Cardiac muscle cell (in vitro differentiated cells and primary cell): ENCODE measurements at regions not wholly inside any gene's neighbourhood (a gene's known extent, or its start where the extent isn't known, plus 50 kb on each side); places are given as distances from the start of the nearest gene placed in this dataset.
A peak's percentile ranks its signal among the peaks of the same experiment; 100 is the strongest.

Experiments used
- DNase-seq, 2 donors: peaks; one replicate each; pipeline versions ENCODE4 v3.0.0 to v3.0.0-alpha.2; 2010 to 2017; ENCODE audit warnings: low read depth in 1 of 2, low spot score in 1 of 2
- H3K27ac ChIP-seq: fragments of 200-600 bp; sonication (generic); 2 replicates; pipeline ENCODE4 v1.5.1; 2016
- H3K27me3 ChIP-seq: fragments of 200-600 bp; sonication (generic); 2 replicates; pipeline ENCODE4 v1.6.0; 2016; ENCODE audit warnings: control low read depth
- H3K36me3 ChIP-seq: fragments of 200-600 bp; sonication (generic); 2 replicates; pipeline ENCODE4 v1.5.1; 2016; ENCODE audit warnings: control low read depth
- H3K4me1 ChIP-seq: fragments of 200-600 bp; sonication (generic); 2 replicates; pipeline ENCODE4 v1.8.1; 2017; ENCODE audit warnings: low read depth, mild to moderate bottlenecking, mixed run types
- H3K4me3 ChIP-seq: fragments of 200-600 bp; sonication (generic); 2 replicates; pipeline ENCODE4 v1.5.1; 2016; ENCODE audit warnings: mild to moderate bottlenecking
- H3K9me3 ChIP-seq: fragments of 200-600 bp; sonication (generic); 2 replicates; pipeline ENCODE4 v1.5.1; 2017; ENCODE audit warnings: low read depth, mild to moderate bottlenecking, control low read depth
- CTCF ChIP-seq: IDR thresholded peaks from 2 replicates; pipeline ENCODE4 v1.5.1; 2012; ENCODE audit warnings: low read depth, mild to moderate bottlenecking, low read length

- H3K27me3 ChIP-seq, result peaks cover 18% of the 10 kb centered on the region
- TF ChIP-seq CTCF, result no peak
- no peaks in the 10 kb centered on the region for H3K9me3 ChIP-seq
- no peaks in the 10 kb centered on the region for H3K4me1 ChIP-seq
- peak in 1 of 2 donors; percentile 3 for DNase-seq
- peak overlapping the region; percentile 41 for H3K4me3 ChIP-seq
- no peaks in the 10 kb centered on the region for H3K36me3 ChIP-seq
- no peak overlapping the region for H3K27ac ChIP-seq
Measured at GRCh38 chr15:31869686-31870307, 160.5 kb upstream of the CHRNA7 start.

GRCh38 chr15:31870328-31871165 is 159.8 kb upstream of the CHRNA7 start, which contains the start of gene OTUD7A:
TSS of gene OTUD7A (minus strand) at chr15:31870673.
- no peak for TF ChIP-seq CTCF
- Histone ChIP-seq H3K27ac (no peak within 1 kb of the TSS), H3K36me3 (no peaks in the 10 kb centered on the region), H3K9me3 (no peaks in the 10 kb centered on the region), H3K4me1 (no peaks in the 10 kb centered on the region), H3K27me3 (peaks cover 18% of the 10 kb centered on the region), H3K4me3 (peak within 1 kb of the TSS; percentile 96)
- DNase-seq, result peak; percentile 84 to 91

GRCh38 chr15:31871166-31871886 is 159.0 kb upstream of the CHRNA7 start:
- no peak for TF ChIP-seq CTCF
- peaks cover 18% of the 10 kb centered on the region for H3K27me3 ChIP-seq
- no peaks in the 10 kb centered on the region for H3K36me3 ChIP-seq
- no peaks in the 10 kb centered on the region for H3K9me3 ChIP-seq
- H3K27ac ChIP-seq, result no peak overlapping the region
- DNase-seq, result peak in 1 of 2 donors; percentile 0
- H3K4me3 ChIP-seq, result peak overlapping the region; percentile 96
- H3K4me1 ChIP-seq, result no peaks in the 10 kb centered on the region

- Histone ChIP-seq H3K36me3 (no peaks in the 10 kb centered on the region), H3K4me1 (no peaks in the 10 kb centered on the region), H3K27me3 (peaks cover 18% of the 10 kb centered on the region), H3K9me3 (no peaks in the 10 kb centered on the region), H3K27ac (no peak overlapping the region), H3K4me3 (no peak overlapping the region)
- DNase-seq, result no peak
- no peak for TF ChIP-seq CTCF
Measured at GRCh38 chr15:31871887-31872281, 158.4 kb upstream of the CHRNA7 start.

GRCh38 chr15:31887246-31887645 is 143.1 kb upstream of the CHRNA7 start:
- H3K9me3 ChIP-seq, result no peaks in the 10 kb centered on the region
- no peak overlapping the region for H3K4me3 ChIP-seq
- H3K36me3 ChIP-seq, result no peaks in the 10 kb centered on the region
- TF ChIP-seq CTCF, result no peak
- no peaks in the 10 kb centered on the region for H3K27me3 ChIP-seq
- no peaks in the 10 kb centered on the region for H3K4me1 ChIP-seq
- DNase-seq, result peak in 1 of 2 donors; percentile 11
- H3K27ac ChIP-seq, result no peak overlapping the region
